Uterus (tissue), 3 donors: ENCODE measurements at regions not wholly inside any gene's neighbourhood (a gene's known extent, or its start where the extent isn't known, plus 50 kb on each side); places are given as distances from the start of the nearest gene placed in this dataset.

Experiments
- DNase-seq, 2 donors: peaks; one replicate each; pipeline ENCODE4 v3.0.0-alpha.2; 2019 to 2020
- H3K27ac ChIP-seq, 2 donors: fragments of 200-600 bp; sonication (generic); 1 replicate in 1 of 2; 2 replicates in 1 of 2; pipeline ENCODE4 v1.5.1; 2016 to 2018
- H3K27me3 ChIP-seq, 2 donors: fragments of 200-600 bp; sonication (generic); one replicate each; pipeline ENCODE4 v1.5.1; 2018 to 2019; ENCODE audit warnings: control low read depth in 1 of 2
- H3K36me3 ChIP-seq, 2 donors: fragments of 200-600 bp; sonication (generic); one replicate each; pipeline ENCODE4 v1.5.1; 2019; ENCODE audit warnings: control low read depth in 1 of 2
- H3K4me1 ChIP-seq, 2 donors: fragments of 200-600 bp; sonication (generic); one replicate each; pipeline ENCODE4 v1.5.1; 2018 to 2019; ENCODE audit warnings: control low read depth in 1 of 2
- H3K4me3 ChIP-seq, 2 donors: fragments of 200-600 bp; sonication (generic); 1 replicate in 1 of 2; 2 replicates in 1 of 2; pipeline ENCODE4 v1.5.1; 2018 to 2019; ENCODE audit warnings: mild to moderate bottlenecking in 1 of 2
- H3K9me3 ChIP-seq, 2 donors: fragments of 200-600 bp; sonication (generic); one replicate each; pipeline ENCODE4 v1.5.1; 2019; ENCODE audit warnings: control low read depth in 1 of 2
- POLR2A ChIP-seq, 2 donors: fragments of 450-650 bp; IDR thresholded peaks; one replicate each; pipeline ENCODE4 v1.6.1; 2016; ENCODE audit warnings: antibody characterized with exemption in 2 of 2, mild to moderate bottlenecking in 1 of 2, moderate library complexity in 1 of 2
- intact Hi-C: fragments of 100-400 bp; cut with DNase I; formaldehyde crosslinking; loops from one replicate; pipeline ENCODE4 v1.15.1; 2023; ENCODE audit warnings: low total_unique reads
- TF ChIP-seq, protein P1 (sequence below), 4 experiments: fragments of 200-600 bp in 2 of 4; fragments of 450-650 bp in 2 of 4; sonication (generic) in 2 of 4; IDR thresholded peaks; one replicate each; pipeline ENCODE4 v1.5.1; 2016 to 2019; ENCODE audit warnings: antibody characterized with exemption in 4 of 4, mild to moderate bottlenecking in 2 of 4, moderate library complexity in 1 of 4
- donor health status: DM: yes; HTN: yes; CAD: no.

- Histone ChIP-seq H3K36me3 (no peaks in the 10 kb centered on the region), H3K27me3 (no peaks in the 10 kb centered on the region), H3K9me3 (no peaks in the 10 kb centered on the region), H3K4me3 (no peak overlapping the region), H3K4me1 (no peaks in the 10 kb centered on the region), H3K27ac (no peak overlapping the region)
- intact Hi-C loops, result no loop called here
- no peak for TF ChIP-seq POLR2A (IDR thresholded peaks at IDR 0.05)
- TF ChIP-seq, protein P1, sequence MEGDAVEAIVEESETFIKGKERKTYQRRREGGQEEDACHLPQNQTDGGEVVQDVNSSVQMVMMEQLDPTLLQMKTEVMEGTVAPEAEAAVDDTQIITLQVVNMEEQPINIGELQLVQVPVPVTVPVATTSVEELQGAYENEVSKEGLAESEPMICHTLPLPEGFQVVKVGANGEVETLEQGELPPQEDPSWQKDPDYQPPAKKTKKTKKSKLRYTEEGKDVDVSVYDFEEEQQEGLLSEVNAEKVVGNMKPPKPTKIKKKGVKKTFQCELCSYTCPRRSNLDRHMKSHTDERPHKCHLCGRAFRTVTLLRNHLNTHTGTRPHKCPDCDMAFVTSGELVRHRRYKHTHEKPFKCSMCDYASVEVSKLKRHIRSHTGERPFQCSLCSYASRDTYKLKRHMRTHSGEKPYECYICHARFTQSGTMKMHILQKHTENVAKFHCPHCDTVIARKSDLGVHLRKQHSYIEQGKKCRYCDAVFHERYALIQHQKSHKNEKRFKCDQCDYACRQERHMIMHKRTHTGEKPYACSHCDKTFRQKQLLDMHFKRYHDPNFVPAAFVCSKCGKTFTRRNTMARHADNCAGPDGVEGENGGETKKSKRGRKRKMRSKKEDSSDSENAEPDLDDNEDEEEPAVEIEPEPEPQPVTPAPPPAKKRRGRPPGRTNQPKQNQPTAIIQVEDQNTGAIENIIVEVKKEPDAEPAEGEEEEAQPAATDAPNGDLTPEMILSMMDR (IDR thresholded peaks at IDR 0.05), result no peak
- no peak for DNase-seq
Observed at GRCh38 chr12:126915309-126915708, 1351.7 kb upstream of the TMEM132C start.

DNA sequence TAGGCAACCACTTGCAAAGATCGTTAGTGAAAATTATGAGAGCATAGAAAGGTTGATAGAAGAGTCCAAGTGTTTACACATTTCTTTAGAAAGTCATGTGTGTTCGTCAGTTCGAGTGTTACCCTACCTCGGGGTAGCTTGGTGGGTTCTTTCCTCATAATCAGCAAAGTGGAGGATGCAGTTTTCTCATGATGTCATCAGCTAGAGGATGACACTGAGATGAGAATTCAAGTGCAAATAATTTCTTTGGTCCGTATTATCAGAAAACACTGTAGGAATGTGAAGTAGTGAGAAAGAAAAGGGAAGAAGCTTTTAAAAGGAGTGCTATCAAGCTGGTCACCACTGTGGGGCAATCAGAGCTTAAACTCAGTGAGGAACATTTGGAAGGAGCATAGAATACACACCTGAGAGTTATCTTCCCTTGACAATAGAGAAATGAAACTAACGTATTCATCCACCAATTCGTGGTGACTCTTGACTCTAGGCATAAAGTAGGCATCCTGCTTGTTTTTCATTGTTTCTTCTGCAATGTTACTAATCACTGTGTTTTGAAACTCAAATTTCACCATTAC is 1340.9 kb upstream of the TMEM132C start:
- Histone ChIP-seq H3K27me3 (no peaks in the 10 kb centered on the region), H3K4me3 (no peak overlapping the region), H3K36me3 (no peaks in the 10 kb centered on the region), H3K4me1 (no peaks in the 10 kb centered on the region), H3K27ac (no peak overlapping the region), H3K9me3 (no peaks in the 10 kb centered on the region)
- intact Hi-C loops, result no loop called here
- DNase-seq, result no peak
- TF ChIP-seq, protein P1 (IDR thresholded peaks at IDR 0.05), result no peak
- TF ChIP-seq POLR2A (IDR thresholded peaks at IDR 0.05), result no peak

DNA sequence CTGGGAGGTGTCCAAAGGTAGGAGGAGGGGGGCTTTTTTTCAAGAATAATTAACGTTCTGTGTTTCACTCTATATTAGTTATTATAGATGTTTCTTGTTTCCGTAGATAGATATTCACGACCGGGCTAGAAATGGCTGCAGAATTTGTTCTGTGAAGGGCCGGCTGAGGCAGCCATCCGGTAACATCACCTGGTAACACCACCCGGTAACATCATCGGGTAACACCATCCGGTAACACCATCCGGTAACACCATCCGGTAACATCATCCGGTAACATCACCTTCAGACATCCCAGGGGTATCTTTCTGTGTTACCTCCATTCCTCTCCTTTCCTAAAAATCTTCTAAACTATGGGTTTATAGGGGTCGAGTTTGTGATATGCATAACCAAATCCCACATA is 1336.7 kb upstream of the TMEM132C start:
- Histone ChIP-seq H3K9me3 (no peaks in the 10 kb centered on the region), H3K36me3 (no peaks in the 10 kb centered on the region), H3K27me3 (no peaks in the 10 kb centered on the region), H3K27ac (no peak overlapping the region), H3K4me1 (no peaks in the 10 kb centered on the region), H3K4me3 (no peak overlapping the region)
- DNase-seq, result no peak
- intact Hi-C loops, result no loop called here
- TF ChIP-seq, protein P1 (IDR thresholded peaks at IDR 0.05), result no peak
- TF ChIP-seq POLR2A (IDR thresholded peaks at IDR 0.05), result no peak

GRCh38 chr12:126932156-126932555 is 1334.8 kb upstream of the TMEM132C start:
- no peaks in the 10 kb centered on the region for H3K27me3 ChIP-seq
- TF ChIP-seq, protein P1 (IDR thresholded peaks at IDR 0.05), result no peak
- TF ChIP-seq POLR2A (IDR thresholded peaks at IDR 0.05), result no peak
- no peaks in the 10 kb centered on the region for H3K4me1 ChIP-seq
- no peak overlapping the region for H3K27ac ChIP-seq
- no peak for DNase-seq
- no peaks in the 10 kb centered on the region for H3K36me3 ChIP-seq
- intact Hi-C loops, result no loop called here
- no peaks in the 10 kb centered on the region for H3K9me3 ChIP-seq
- no peak overlapping the region for H3K4me3 ChIP-seq

- Histone ChIP-seq H3K4me3 (no peak overlapping the region), H3K27ac (no peak overlapping the region), H3K9me3 (no peaks in the 10 kb centered on the region), H3K4me1 (no peaks in the 10 kb centered on the region), H3K27me3 (no peaks in the 10 kb centered on the region), H3K36me3 (no peaks in the 10 kb centered on the region)
- DNase-seq, result no peak
- no peak for TF ChIP-seq POLR2A (IDR thresholded peaks at IDR 0.05)
- TF ChIP-seq, protein P1 (IDR thresholded peaks at IDR 0.05), result no peak
- intact Hi-C loops, result no loop called here
Observed at GRCh38 chr12:126935435-126935834, 1331.5 kb upstream of the TMEM132C start.
